ENCODE measurements at regions not wholly inside any gene's neighbourhood (a gene's known extent, or its start where the extent isn't known, plus 50 kb on each side); places are given as distances from the start of the nearest gene placed in this dataset.

- TF ChIP-seq FOXK2 (IDR thresholded peaks at IDR 0.05) (no peak), BHLHE40 (IDR thresholded peaks at IDR 0.05; ENCODE audit: borderline replicate concordance) (no peak), TARDBP (IDR thresholded peaks at IDR 0.05) (no peak), PKNOX1 (IDR thresholded peaks at IDR 0.05) (no peak), ZNF384 (IDR thresholded peaks at IDR 0.05) (no peak), ARNT (IDR thresholded peaks at IDR 0.05) (no peak), FOXA1 (IDR thresholded peaks at IDR 0.05) (no peak), HDGF (IDR thresholded peaks at IDR 0.05; ENCODE audit: borderline replicate concordance) (no peak), ELF4 (IDR thresholded peaks at IDR 0.05) (no peak)
Measured at GRCh38 chr7:26609532-26609931, 254.9 kb downstream of the SKAP2 start.

All from HEK293T (cell line).